DOHH2 (cell line): ENCODE measurements at regions not wholly inside any gene's neighbourhood (a gene's known extent, or its start where the extent isn't known, plus 50 kb on each side); places are given as distances from the start of the nearest gene placed in this dataset.

Source experiments
- H3F3A ChIP-seq: fragments of 200-600 bp; sonication (generic), shearing (Covaris generic); 2 replicates; pipeline ENCODE4 v1.6.0; 2016; ENCODE audit warnings: antibody characterized with exemption, mild to moderate bottlenecking; ENCODE audit not compliant: control insufficient read depth, insufficient read depth
- H3K27ac ChIP-seq: fragments of 200-600 bp; sonication (generic); 2 replicates; pipeline ENCODE4 v1.5.1; 2014; ENCODE audit warnings: low read depth, mild to moderate bottlenecking, low read length, moderate library complexity
- H3K27me3 ChIP-seq: fragments of 200-600 bp; sonication (generic); 2 replicates; pipeline ENCODE4 v1.6.1; 2014; ENCODE audit warnings: mild to moderate bottlenecking, low read length, mixed read lengths; ENCODE audit not compliant: control insufficient read depth
- H3K36me3 ChIP-seq: fragments of 200-600 bp; sonication (generic); 2 replicates; pipeline ENCODE4 v1.6.1; 2014; ENCODE audit warnings: mild to moderate bottlenecking, low read length, moderate library complexity, mixed read lengths; ENCODE audit not compliant: control insufficient read depth
- H3K4me1 ChIP-seq: fragments of 200-600 bp; sonication (generic); 2 replicates; pipeline ENCODE4 v1.6.1; 2014; ENCODE audit warnings: mild to moderate bottlenecking, low read length, mixed read lengths; ENCODE audit not compliant: control insufficient read depth
- H3K4me2 ChIP-seq: fragments of 200-600 bp; sonication (generic); 2 replicates; pipeline ENCODE4 v1.6.0; 2014; ENCODE audit warnings: mild to moderate bottlenecking, low read length, moderate library complexity
- H3K4me3 ChIP-seq: fragments of 200-600 bp; sonication (generic); 2 replicates; pipeline ENCODE4 v1.5.1; 2014; ENCODE audit warnings: mild to moderate bottlenecking, low read length, mixed read lengths
- H3K79me2 ChIP-seq: fragments of 200-600 bp; sonication (generic); 2 replicates; pipeline ENCODE4 v1.6.1; 2014; ENCODE audit warnings: mild to moderate bottlenecking, low read length, mixed read lengths; ENCODE audit not compliant: control insufficient read depth
- H3K9me2 ChIP-seq: fragments of 200-600 bp; sonication (generic); replicated peaks from 2 replicates; pipeline ENCODE4 v1.6.1; 2014; ENCODE audit warnings: mild to moderate bottlenecking, low read length, mixed read lengths; ENCODE audit not compliant: control insufficient read depth
- H3K9me3 ChIP-seq: fragments of 200-600 bp; sonication (generic); 2 replicates; pipeline ENCODE4 v1.6.1; 2014; ENCODE audit warnings: antibody characterized with exemption, low read length, mixed read lengths; ENCODE audit not compliant: control insufficient read depth, insufficient read depth
- H4K20me1 ChIP-seq: fragments of 200-600 bp; sonication (generic); 2 replicates; pipeline ENCODE4 v1.6.0; 2014; ENCODE audit warnings: low read depth, mild to moderate bottlenecking, antibody characterized with exemption, low read length, moderate library complexity; ENCODE audit not compliant: control insufficient read depth, insufficient read depth
- CTCF ChIP-seq: fragments of 200-600 bp; sonication (generic); IDR thresholded peaks from one replicate; pipeline ENCODE4 v1.5.1; 2014; ENCODE audit warnings: antibody characterized with exemption, mild to moderate bottlenecking, low read depth, low read length; ENCODE audit not compliant: poor library complexity, severe bottlenecking
- EZH2phosphoT487 ChIP-seq: fragments of 200-600 bp; sonication (generic); IDR thresholded peaks from 2 replicates; pipeline ENCODE4 v1.6.1; 2017; ENCODE audit warnings: borderline replicate concordance, mild to moderate bottlenecking, antibody characterized with exemption, low read length, moderate library complexity, mixed read lengths

- no peak overlapping the region for H3K4me3 ChIP-seq
- H3K9me2 ChIP-seq, result no peaks in the 10 kb centered on the region
- H3K4me2 ChIP-seq, result no peak overlapping the region
- no peaks in the 10 kb centered on the region for H3F3A ChIP-seq
- H3K4me1 ChIP-seq, result no peaks in the 10 kb centered on the region
- no peaks in the 10 kb centered on the region for H3K36me3 ChIP-seq
- TF ChIP-seq EZH2phosphoT487, result no peak
- TF ChIP-seq CTCF, result no peak
- H4K20me1 ChIP-seq, result no peaks in the 10 kb centered on the region
- no peaks in the 10 kb centered on the region for H3K9me3 ChIP-seq
- H3K27me3 ChIP-seq, result no peaks in the 10 kb centered on the region
- no peak overlapping the region for H3K27ac ChIP-seq
- H3K79me2 ChIP-seq, result no peaks in the 10 kb centered on the region
These were observed 533.4 kb upstream of the NBEA start for GRCh38 chr13:34408640-34409039.

- H3K4me3 ChIP-seq, result no peak overlapping the region
- H3K36me3 ChIP-seq, result no peaks in the 10 kb centered on the region
- H3K9me3 ChIP-seq, result no peaks in the 10 kb centered on the region
- H3K4me1 ChIP-seq, result no peaks in the 10 kb centered on the region
- H3K27ac ChIP-seq, result no peak overlapping the region
- no peaks in the 10 kb centered on the region for H4K20me1 ChIP-seq
- no peak overlapping the region for H3K4me2 ChIP-seq
- TF ChIP-seq CTCF, result no peak
- TF ChIP-seq EZH2phosphoT487, result no peak
- H3K79me2 ChIP-seq, result no peaks in the 10 kb centered on the region
- H3K27me3 ChIP-seq, result no peaks in the 10 kb centered on the region
- H3F3A ChIP-seq, result no peaks in the 10 kb centered on the region
- no peaks in the 10 kb centered on the region for H3K9me2 ChIP-seq
These were observed 532.4 kb upstream of the NBEA start for GRCh38 chr13:34409496-34410182.

- no peaks in the 10 kb centered on the region for H3K27me3 ChIP-seq
- no peaks in the 10 kb centered on the region for H3K9me3 ChIP-seq
- H3K4me2 ChIP-seq, result no peak overlapping the region
- no peaks in the 10 kb centered on the region for H3K36me3 ChIP-seq
- H3K4me1 ChIP-seq, result no peaks in the 10 kb centered on the region
- H4K20me1 ChIP-seq, result no peaks in the 10 kb centered on the region
- H3K79me2 ChIP-seq, result no peaks in the 10 kb centered on the region
- H3K9me2 ChIP-seq, result no peaks in the 10 kb centered on the region
- no peak for TF ChIP-seq EZH2phosphoT487
- no peak for TF ChIP-seq CTCF
- no peak overlapping the region for H3K4me3 ChIP-seq
- H3K27ac ChIP-seq, result no peak overlapping the region
- no peaks in the 10 kb centered on the region for H3F3A ChIP-seq
These were observed 531.4 kb upstream of the NBEA start for GRCh38 chr13:34410678-34411077.
